A549 (cell line): ENCODE measurements at regions not wholly inside any gene's neighbourhood (a gene's known extent, or its start where the extent isn't known, plus 50 kb on each side); places are given as distances from the start of the nearest gene placed in this dataset.

Experiments used
- CBX2 ChIP-seq: fragments of 200-600 bp; sonication (generic); IDR thresholded peaks from 2 replicates; pipeline ENCODE4 v1.6.1; 2016; ENCODE audit warnings: low read depth, mild to moderate bottlenecking, borderline replicate concordance
- EP300 ChIP-seq, 2 experiments: fragments of >200 bp; sonication (Bioruptor Twin); formaldehyde crosslinking; IDR thresholded peaks; 2 replicates in 1 of 2; 3 replicates in 1 of 2; pipeline ENCODE4 v1.6.1; 2016 to 2017
- MAFK ChIP-seq: fragments of 450-650 bp; IDR thresholded peaks from 2 replicates; pipeline ENCODE4 v1.6.1; 2014; ENCODE audit not compliant: partially characterized antibody
- PHF8 ChIP-seq: fragments of 200-600 bp; sonication (generic); IDR thresholded peaks from 2 replicates; pipeline ENCODE4 v1.6.1; 2016; ENCODE audit warnings: low read depth, mild to moderate bottlenecking, antibody characterized with exemption, moderate library complexity, borderline replicate concordance
- POLR2A ChIP-seq: IDR thresholded peaks from 2 replicates; pipeline ENCODE4 v1.6.1; 2012; ENCODE audit warnings: mild to moderate bottlenecking, low read length
- RFX5 ChIP-seq: fragments of 450-650 bp; IDR thresholded peaks from 2 replicates; pipeline ENCODE4 v1.7.1; 2014; ENCODE audit warnings: antibody characterized with exemption, mild to moderate bottlenecking, moderate library complexity
- TF ChIP-seq, protein P1 (sequence below): fragments of >200 bp; sonication (Bioruptor Twin); formaldehyde crosslinking; IDR thresholded peaks from 3 replicates; pipeline ENCODE4 v1.5.1; 2016

DNA sequence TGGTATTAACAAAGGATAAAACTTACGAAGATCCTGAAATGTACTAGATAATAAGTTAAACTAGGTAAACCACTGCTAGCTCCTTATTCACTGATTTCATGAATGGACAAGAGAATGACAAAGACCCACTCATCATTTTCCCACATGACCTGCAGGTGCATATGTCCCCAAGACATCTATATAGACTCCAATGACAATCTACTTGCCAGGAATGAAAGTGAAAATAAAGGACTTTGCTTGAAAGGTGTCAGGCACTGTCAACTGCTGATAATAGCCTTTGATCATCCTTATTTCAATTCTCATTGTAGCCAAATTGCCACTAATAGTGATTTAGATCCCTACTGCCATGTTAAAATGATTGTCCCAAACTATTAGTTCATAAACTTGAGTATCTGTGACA, 321.8 kb downstream of the HACE1 start:
- TF ChIP-seq PHF8 (no peak), MAFK (no peak), RFX5 (no peak), EP300 (IDR thresholded peaks at IDR 0.05) (no peak), POLR2A (no peak), CBX2 (no peak)
- TF ChIP-seq, protein P1, sequence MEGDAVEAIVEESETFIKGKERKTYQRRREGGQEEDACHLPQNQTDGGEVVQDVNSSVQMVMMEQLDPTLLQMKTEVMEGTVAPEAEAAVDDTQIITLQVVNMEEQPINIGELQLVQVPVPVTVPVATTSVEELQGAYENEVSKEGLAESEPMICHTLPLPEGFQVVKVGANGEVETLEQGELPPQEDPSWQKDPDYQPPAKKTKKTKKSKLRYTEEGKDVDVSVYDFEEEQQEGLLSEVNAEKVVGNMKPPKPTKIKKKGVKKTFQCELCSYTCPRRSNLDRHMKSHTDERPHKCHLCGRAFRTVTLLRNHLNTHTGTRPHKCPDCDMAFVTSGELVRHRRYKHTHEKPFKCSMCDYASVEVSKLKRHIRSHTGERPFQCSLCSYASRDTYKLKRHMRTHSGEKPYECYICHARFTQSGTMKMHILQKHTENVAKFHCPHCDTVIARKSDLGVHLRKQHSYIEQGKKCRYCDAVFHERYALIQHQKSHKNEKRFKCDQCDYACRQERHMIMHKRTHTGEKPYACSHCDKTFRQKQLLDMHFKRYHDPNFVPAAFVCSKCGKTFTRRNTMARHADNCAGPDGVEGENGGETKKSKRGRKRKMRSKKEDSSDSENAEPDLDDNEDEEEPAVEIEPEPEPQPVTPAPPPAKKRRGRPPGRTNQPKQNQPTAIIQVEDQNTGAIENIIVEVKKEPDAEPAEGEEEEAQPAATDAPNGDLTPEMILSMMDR, result no peak
